HG03196 (cell line): ENCODE measurements at regions not wholly inside any gene's neighbourhood (a gene's known extent, or its start where the extent isn't known, plus 50 kb on each side); places are given as distances from the start of the nearest gene placed in this dataset.
"Not testable (repeated sequence)": the region's sequence is repeated elsewhere in the genome, so short reads cannot be mapped to it uniquely, and the experiment has no call there.

ENCODE experiments used
- ATAC-seq: cut with Tn5 transposase; IDR thresholded peaks from one replicate; pipeline ENCODE4 v1.9.1; 2021; ENCODE audit not compliant: unreplicated experiment

DNA sequence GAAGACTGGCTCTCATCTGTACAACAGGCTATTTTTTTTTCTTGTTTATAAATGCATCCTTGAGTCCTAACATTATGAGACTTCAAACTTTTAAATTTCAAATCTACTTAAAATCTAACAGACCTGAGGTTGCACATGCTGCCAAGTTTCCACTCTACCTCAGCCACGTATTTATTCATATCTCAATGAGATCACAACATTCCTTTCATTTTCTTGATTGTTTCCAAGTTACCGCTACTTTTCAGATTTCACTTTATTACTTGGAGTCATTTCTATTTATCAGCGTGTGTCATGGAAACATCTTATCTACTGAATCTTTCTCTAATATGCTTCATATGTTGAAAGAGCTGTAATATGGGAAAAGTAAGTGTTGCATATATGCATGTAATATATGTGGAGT, 1257.5 kb upstream of the ATXN8OS start:
- ATAC-seq: no peak

DNA sequence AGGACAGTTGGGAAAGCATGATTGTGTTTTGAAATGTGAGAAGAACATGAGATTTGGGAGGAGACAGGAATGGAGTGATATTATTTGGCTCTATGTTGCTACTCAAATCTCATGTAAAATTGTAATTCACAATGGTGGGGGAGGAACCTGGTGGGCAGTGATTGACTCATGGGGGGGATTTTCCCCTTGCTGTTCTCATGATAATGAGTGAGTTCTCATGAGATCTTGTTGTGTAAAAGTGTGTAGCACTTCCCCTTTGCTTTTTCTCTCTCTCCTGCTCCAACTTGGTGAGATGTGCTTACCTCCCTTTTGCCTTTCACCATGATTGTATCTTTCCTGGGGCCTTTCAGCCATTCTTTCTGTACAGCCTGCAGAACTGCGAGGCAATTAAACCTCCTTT, 1261.0 kb upstream of the ATXN8OS start:
- no peak for ATAC-seq

DNA sequence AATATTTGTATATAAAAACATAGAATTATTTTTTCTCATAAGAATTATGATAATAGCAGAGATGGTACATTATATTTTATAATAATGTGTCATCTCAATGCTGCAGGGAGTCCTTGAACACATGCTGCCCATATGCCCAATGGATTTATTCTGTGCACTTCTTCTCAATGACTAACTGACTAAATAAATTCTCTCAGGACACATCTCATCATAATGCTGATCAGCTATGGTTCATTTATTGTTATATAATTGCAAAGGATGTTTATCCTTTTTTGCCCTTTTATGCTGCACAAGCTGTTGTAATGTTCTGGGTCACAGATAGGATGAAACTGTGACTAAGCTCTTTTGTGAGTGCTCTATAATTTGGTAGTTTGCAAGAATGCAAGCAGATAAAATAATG, 1273.3 kb upstream of the ATXN8OS start:
- no peak for ATAC-seq

DNA sequence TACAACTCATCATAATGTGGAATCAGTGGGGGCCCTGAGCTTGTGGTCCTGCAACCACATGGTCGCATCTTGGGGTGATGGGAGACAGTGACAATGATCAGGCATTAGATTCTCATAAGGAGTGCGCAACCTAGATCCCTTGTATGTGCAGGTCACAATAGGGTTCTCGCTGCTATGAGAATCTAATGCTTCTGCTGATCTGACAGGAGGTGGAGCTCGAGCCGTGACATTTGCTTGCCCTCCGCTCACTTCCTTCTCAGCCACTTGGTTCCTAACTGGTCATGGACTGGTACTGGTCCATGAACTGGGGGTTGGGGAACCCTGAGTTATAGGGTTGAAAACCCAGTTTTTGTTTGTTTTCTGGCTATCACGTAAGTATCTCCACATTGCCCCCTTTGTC, 1290.9 kb upstream of the ATXN8OS start:
- ATAC-seq: no peak

DNA sequence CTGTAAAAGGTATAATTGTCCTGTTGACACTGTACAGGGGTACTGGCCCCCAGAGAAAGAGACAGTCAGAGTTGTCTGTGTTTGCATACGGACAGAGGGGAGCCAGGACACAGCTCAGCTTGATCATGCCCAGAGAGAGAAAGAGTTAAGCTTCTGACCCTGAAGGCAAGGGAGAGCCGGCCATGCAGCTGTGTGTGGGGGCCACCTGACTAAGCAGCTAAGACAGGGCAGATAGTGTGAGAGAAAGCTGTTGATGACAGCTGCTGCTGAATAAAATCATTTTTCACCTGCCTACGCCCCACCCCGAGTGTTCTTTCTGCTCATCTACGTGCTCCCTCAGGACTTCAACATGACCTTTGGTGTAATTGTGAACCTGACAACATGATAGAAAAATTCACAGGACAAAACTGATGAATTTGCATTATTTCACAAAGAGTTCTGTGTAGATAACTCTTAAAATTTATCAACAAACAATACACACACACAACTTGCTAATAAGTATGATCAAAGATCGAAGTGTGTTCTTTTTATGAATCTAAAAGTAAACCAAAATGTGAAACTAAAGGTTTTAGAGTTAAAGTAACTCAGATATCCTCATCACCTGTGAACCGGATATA, 1294.3 kb upstream of the ATXN8OS start:
- ATAC-seq: no peak

DNA sequence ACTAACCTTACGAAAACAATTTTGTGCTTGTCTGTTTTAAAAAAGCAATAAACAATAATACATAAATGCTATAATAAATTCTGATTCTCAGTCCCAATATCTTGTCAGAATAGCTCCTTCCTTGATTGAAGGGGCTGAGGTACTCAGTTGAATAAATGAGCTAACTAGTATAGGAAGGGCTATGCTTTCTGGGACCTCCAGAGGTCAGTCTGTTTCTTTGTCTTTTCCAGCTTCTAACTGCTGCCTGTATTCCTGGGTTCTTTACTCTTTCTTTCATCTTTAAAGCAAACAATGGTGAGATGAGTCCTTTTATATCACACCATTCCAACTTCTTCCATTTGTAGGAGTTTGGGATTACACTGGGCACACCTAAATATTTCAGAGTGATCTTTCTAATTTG, 1297.0 kb upstream of the ATXN8OS start:
- ATAC-seq: no peak

DNA sequence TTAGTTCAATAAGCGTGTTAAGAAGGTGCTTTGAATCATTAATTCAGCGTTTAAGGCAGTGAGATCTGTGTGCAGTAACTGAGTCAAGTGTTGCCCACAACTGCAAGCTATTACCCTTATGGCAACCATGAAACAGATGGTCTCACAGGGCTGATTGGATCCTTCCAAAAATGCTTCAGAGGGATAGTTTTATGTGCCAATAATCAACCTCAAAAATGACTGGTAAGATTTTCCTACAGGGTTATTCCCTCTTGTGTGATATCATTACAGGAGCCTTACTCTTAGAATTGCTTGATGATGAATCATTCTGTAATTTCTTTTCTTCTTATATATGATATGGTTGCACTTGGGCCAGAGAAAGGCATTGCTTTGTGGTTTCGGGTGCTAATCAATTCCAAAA, 1299.2 kb upstream of the ATXN8OS start:
- ATAC-seq: no peak

DNA sequence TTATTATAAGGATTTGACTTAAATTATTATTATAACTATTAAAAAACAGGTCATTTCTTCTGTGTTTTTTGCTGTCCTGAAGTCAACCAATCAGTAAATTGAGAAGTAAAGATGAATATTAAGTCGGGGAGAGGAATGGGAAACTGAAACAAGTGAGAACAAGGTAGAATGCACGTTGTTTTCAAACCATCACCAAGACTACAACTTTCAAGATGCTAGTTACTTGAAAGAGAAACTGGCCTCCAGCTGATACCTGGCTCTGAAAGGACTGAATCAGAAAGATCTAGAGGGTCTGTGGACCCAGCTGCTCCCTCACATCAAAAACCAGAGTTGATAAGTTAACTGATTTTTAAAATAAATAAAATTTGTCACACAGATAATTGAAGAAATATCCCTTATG, 1301.5 kb upstream of the ATXN8OS start:
- ATAC-seq: no peak

DNA sequence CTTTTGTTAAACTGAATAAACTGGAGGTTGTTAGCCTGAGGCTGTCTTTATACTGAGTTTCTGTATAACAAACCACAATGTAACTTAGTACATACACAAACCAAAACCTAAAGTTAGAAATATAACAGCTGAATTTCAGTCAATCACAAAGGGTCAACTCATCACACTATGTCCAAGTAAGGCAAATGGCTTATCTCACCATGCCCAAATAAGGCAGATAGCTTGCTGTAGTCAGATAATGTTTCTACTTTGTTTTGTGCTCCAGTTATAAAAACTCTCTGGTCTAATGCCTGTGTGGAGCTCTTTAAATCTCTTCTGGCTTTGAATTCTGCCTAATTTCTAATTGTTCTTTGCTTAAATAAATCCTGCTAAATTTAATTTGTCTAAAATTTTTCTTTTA, 1323.4 kb upstream of the ATXN8OS start:
- ATAC-seq: no peak

DNA sequence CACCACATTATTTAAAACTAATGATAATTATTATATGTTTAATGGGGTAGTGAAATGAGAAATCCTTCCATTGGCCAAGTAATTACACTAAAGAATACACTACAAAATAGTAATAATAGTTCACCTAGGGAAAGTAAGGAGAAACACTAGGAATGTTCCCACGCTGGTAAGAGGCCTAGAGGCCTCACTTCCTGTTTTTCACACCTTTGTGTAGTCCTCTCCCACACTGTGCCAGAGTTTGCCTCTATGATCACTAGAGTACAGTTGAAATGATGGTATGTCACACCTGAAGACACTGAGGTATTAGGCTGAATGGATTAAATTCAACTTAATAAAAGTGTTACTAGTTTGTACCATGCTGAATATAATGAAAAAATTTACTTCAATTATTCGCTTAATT, 1348.0 kb upstream of the ATXN8OS start:
- no peak for ATAC-seq

DNA sequence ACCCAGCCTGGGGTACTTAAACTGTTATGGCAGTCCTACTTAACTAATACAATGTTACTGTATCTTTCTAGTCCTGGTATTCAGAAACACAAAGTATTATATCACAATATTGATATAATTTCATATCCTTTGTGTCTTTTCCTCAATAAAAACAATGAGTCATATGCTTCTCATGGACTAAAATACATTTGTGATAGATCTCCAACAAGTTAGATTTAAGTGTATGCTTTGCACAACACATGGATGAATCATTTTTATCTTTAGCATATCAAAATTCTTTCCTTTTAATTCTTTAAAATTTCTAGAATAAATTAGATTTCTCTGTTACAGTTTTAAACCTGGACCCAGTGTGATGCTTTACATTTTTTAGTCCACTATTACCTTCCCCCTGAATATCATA, 1357.8 kb upstream of the ATXN8OS start:
- no peak for ATAC-seq

DNA sequence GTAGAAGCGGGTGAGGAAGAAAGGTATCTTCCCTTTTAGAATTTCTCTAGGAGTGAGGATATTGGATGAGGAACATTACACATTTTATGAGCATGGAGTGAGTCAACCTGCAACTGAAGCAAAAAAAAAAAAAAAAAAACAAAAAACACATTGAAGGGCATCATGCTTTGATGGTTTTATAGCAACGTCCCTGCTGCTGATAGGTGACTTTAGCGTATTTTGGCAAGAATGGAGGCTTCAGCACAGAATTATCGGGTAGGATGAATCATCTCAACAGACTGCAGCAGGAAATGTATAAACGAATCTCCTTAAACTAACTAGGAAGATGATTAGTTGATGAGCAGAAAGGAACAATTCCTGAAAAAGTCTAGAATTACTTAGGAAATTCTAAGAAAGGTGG, 1359.6 kb upstream of the ATXN8OS start:
- no peak for ATAC-seq

DNA sequence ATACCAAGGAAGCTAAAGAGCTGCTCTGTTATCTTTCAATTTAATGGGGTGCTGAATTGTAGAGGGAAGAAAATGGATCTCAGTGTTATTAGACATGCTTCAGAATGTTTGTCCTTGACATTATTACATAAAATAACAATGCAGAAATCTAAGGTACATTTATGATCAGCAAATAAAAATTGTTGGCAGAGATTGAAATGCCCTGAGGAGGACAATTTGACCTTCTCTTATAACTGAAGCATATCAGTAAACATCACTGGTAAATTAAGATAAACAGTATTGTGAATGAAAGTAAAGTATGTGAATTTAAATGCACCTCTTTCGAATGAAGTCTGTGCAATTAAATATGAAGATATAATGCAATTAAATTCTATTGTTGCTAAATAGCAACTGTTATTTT, 1362.1 kb upstream of the ATXN8OS start:
- ATAC-seq: no peak

DNA sequence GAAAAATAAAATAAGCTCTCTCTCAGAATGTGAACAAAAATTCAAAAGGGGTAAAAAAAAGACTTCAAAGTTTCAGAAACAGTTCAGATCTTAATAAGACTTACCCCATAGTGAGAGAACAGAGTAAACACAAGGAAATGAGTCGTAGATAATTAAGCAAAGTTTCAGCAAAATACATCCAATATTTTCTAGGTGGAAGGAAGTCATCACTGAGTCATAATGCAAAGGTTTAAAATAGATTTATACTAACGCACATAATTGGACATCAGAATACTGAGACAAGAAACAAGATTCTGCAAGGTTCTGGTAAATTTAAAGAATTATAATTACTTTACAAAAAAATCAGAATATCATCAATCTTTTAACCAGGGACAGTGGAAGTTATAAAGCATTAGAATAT, 1370.7 kb upstream of the ATXN8OS start:
- no peak for ATAC-seq

DNA sequence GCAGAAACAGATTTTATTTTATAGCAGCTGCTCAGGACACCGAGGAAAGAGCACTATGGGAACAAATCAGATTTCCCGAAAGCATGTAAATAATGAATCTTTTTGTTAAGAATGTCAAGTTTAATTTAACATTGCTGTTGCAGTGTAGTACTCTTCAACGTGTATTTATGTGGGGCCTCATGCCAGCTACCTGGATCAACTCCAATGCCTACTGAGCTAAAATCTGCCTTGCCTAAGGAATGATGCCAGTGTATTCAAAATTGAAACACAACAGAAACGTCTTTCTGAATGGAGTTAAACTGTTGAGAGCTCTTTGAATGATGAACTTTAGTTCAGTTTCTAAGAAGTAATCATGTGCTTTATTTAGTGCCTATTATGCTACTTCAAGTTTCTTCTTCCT, 1379.8 kb upstream of the ATXN8OS start:
- no peak for ATAC-seq

DNA sequence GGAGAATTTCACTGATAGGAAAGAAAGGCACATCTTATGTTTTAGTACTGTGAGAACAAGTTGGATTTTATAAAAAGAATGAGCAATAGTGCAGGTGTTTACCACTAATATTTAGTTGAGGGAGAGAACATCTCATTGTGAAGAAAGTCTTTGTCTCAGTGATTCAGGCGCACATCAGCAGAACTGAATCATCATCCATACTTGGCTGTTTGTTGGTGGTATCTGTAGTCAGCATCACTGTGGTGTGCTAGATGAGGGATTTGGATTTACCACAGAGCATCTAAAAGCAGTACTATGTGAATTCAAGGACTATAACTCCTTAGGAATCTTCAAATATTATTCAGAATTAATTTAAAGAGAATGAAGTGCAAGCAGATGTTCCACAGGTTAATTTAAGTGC, 1380.5 kb upstream of the ATXN8OS start:
- no peak for ATAC-seq

DNA sequence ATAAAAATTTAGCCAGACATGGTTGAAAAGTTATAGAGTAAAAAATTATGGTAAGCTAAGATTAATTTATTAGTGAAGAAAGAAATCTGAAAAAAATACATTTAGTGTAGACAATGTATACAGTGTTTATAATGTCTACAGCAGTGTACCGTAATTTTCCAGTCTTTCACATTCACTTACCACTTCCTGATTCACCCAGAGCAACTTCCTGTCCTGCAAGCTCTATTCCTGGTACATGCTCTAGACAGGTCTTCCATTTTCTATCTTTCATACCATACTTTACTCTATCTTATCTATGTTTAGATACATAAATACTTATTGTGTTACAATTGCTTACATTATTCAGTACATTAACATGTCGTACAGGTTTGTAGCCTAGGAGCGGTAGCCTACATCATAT, 1387.8 kb upstream of the ATXN8OS start:
- no peak for ATAC-seq

DNA sequence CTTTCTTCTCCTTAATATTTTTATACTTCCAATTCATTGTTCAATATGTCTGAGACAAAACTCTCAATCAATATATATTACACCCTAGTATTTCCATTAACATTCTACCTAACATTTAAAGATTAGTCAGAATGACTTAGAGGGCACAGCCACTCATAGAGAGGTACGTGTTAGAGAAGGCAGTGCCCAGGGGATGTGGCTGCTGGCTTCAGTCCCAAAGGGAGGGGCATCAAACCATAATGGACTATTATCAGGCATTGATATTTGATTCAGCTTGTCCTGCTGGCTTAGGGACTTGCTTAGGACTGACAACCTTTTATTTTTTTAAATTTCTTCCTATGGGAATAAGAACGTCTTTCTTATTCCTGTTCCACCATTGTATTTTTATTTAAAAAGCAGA, 1392.0 kb upstream of the ATXN8OS start:
- ATAC-seq: no peak

DNA sequence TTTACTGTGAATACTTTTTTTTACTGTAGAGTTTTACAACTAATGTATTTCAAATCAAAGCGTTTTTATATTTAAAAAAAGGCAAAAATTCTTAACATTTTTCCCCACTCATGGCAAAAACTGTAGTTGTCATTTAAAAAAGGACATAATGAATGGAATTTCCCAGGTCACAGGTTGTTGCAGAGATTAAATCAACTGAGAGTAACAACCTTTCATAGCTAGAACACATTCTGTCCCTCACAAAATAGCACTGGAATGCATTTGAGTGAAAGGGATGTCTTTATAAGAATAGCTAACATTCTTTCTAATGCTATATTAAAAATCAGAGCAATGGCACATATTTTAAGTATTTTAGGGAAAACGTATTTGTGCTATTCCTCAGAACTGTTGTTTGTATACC, 1393.3 kb upstream of the ATXN8OS start:
- no peak for ATAC-seq

DNA sequence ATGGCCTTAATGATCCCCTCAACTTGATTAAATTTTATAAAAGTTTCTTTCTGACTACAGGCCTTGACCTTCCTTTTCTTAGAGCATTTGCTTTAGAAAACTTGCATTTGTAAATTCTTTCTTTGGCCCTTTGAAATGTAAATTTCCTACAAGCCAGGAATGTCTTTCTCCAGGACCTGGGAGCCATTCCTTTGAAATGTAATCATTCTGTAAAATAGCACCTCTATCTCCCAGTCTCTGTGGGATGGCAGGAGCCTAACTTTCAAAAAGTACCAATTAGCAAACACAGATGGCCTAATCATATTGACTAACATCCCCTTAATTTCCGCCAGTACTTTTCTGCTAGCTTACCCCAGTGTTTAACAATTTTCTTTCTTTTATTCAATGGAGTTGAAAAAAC, 1394.2 kb upstream of the ATXN8OS start:
- ATAC-seq: no peak

DNA sequence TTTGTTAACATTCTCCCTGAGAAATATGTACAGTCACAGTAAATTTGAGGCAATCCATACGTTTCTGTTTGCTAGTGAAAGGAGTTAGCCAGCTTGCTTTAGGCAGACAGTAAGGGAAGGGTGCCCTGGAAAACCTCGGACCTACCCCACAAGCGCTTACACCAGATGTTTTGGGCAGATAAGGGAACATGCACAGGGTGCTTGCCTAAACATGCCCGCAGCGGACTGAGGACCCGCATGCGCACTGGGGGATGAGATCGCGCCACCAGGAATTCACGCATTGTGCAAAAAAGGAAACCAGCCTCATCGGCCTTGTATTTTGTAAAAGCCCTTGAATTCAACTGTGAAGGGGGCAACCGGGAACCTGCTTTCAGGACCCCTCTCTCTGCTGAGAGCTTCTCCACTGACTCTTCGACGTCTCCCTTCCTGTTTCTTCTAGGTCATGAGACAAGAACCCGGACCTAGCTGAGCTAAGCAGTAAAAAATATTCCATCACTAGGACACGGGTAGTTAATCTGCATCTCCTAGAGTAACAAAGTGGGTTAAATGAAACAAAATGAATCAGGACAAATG, 1399.2 kb upstream of the ATXN8OS start:
- ATAC-seq: no peak

DNA sequence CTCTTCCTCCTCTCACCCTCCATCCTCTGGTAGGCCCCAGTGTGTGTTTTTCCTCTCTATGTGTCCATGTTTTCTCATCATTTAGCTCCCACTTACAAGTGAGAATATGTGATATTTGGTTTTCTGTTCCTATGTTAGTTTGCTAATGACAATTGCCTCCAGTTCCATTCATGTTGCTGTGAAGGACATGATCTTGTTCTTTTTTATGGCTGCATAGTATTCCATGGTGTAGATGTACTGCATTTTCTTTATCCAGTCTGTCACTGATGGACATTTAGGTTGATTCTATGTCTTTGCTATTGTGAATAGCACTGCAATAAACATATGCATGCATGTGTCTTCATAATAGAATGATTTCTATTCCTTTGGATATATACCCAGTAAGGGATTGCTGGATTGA, 1401.6 kb upstream of the ATXN8OS start:
- not testable (repeated sequence) for ATAC-seq

DNA sequence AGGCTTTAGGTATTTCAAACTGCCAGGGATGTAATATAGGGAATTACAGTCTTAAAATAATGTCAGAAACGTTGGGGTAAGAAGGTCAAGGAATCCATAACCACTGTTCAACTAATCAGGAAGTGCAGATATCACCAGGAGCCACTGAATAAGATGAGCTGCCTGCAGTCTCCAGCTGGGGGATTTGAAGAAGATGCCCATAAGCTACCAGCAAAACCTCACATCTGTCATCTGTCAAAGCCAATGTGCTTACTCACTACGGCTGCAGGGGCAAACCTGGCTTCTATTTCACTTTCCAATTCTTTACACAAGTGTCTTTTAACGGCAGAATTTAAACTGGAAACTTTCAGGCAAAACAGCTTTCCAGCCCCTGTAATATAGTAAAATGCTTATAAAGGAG, 1410.1 kb upstream of the ATXN8OS start:
- no peak for ATAC-seq
